ENCODE measurements at regions not wholly inside any gene's neighbourhood (a gene's known extent, or its start where the extent isn't known, plus 50 kb on each side); places are given as distances from the start of the nearest gene placed in this dataset.

- no peak for DNase-seq (ENCODE audit: extremely low spot score, unreplicated experiment)
- Mint-ChIP-seq H3K27ac (no peak overlapping the region), H3K4me1 (ENCODE audit: unreplicated experiment) (no peaks in the 10 kb centered on the region), H3K27me3 (no peaks in the 10 kb centered on the region), H3K4me3 (no peak overlapping the region), H3K36me3 (no peaks in the 10 kb centered on the region), H3K9me3 (no peaks in the 10 kb centered on the region)
- TF ChIP-seq, protein P1, sequence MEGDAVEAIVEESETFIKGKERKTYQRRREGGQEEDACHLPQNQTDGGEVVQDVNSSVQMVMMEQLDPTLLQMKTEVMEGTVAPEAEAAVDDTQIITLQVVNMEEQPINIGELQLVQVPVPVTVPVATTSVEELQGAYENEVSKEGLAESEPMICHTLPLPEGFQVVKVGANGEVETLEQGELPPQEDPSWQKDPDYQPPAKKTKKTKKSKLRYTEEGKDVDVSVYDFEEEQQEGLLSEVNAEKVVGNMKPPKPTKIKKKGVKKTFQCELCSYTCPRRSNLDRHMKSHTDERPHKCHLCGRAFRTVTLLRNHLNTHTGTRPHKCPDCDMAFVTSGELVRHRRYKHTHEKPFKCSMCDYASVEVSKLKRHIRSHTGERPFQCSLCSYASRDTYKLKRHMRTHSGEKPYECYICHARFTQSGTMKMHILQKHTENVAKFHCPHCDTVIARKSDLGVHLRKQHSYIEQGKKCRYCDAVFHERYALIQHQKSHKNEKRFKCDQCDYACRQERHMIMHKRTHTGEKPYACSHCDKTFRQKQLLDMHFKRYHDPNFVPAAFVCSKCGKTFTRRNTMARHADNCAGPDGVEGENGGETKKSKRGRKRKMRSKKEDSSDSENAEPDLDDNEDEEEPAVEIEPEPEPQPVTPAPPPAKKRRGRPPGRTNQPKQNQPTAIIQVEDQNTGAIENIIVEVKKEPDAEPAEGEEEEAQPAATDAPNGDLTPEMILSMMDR (conservative IDR thresholded peaks at IDR 0.05): no peak
Observed at GRCh38 chr1:189669846-189670245, 807.8 kb downstream of the BRINP3 start.

- no peaks in the 10 kb centered on the region for H3K9me3 Mint-ChIP-seq
- TF ChIP-seq, protein P1 (conservative IDR thresholded peaks at IDR 0.05): no peak
- H3K27ac Mint-ChIP-seq: no peak overlapping the region
- no peak for DNase-seq (ENCODE audit: extremely low spot score, unreplicated experiment)
- no peak overlapping the region for H3K4me3 Mint-ChIP-seq
- no peaks in the 10 kb centered on the region for H3K4me1 Mint-ChIP-seq (ENCODE audit: unreplicated experiment)
- H3K27me3 Mint-ChIP-seq: no peaks in the 10 kb centered on the region
- H3K36me3 Mint-ChIP-seq: no peaks in the 10 kb centered on the region
Observed at GRCh38 chr1:189673217-189673616, 804.4 kb downstream of the BRINP3 start.

DNA sequence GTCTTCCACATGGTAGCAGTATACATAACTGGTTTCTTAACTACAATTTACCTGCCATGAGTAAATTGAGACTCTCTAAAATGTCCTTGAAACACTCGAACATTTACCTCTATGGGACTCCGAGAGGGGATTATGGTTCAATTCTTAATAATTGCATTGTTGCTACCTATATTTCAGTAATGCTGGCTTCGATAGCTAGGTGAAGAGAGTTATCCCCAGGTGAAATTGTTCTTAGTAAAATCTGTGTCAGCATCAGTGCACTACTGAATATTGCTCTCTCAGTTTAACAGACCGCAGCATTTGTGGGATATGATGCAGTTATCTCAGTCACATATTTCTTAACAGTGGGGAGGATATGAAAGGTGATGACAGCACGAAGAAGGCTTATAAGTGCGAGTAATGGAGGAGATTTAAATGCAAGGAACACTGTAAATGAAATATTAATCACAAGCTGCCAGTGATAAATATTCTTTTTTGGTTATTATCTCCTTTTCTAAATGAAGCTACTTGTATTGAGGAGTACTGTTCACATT is 801.9 kb downstream of the BRINP3 start:
- H3K27me3 Mint-ChIP-seq: no peaks in the 10 kb centered on the region
- H3K36me3 Mint-ChIP-seq: no peaks in the 10 kb centered on the region
- TF ChIP-seq, protein P1 (conservative IDR thresholded peaks at IDR 0.05): no peak
- no peaks in the 10 kb centered on the region for H3K9me3 Mint-ChIP-seq
- no peak overlapping the region for H3K27ac Mint-ChIP-seq
- H3K4me1 Mint-ChIP-seq (ENCODE audit: unreplicated experiment): no peaks in the 10 kb centered on the region
- H3K4me3 Mint-ChIP-seq: no peak overlapping the region
- no peak for DNase-seq (ENCODE audit: extremely low spot score, unreplicated experiment)

DNA sequence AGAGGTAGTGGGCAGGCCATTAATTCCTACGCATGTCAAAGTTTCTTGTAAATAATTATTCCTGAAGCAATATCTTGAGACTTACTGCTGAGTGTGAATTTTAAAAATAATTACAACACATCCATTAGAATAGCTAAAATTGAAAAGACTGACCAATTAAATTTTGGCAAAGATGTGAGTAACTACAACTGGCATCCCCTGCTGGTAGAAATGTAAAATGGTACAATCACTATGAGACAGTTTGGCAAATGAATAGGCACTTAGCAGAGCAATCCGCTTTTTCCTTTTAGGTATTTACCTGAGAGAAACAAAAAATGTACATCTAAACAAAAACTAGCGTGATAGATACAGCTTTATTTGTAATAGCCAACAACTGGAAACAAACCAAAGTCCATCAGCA is 798.9 kb downstream of the BRINP3 start:
- H3K9me3 Mint-ChIP-seq: no peaks in the 10 kb centered on the region
- DNase-seq (ENCODE audit: extremely low spot score, unreplicated experiment): no peak
- H3K4me3 Mint-ChIP-seq: no peak overlapping the region
- H3K27me3 Mint-ChIP-seq: no peaks in the 10 kb centered on the region
- no peaks in the 10 kb centered on the region for H3K36me3 Mint-ChIP-seq
- TF ChIP-seq, protein P1 (conservative IDR thresholded peaks at IDR 0.05): peak; percentile 54
- H3K4me1 Mint-ChIP-seq (ENCODE audit: unreplicated experiment): peaks cover 5% of the 10 kb centered on the region
- no peak overlapping the region for H3K27ac Mint-ChIP-seq

DNA sequence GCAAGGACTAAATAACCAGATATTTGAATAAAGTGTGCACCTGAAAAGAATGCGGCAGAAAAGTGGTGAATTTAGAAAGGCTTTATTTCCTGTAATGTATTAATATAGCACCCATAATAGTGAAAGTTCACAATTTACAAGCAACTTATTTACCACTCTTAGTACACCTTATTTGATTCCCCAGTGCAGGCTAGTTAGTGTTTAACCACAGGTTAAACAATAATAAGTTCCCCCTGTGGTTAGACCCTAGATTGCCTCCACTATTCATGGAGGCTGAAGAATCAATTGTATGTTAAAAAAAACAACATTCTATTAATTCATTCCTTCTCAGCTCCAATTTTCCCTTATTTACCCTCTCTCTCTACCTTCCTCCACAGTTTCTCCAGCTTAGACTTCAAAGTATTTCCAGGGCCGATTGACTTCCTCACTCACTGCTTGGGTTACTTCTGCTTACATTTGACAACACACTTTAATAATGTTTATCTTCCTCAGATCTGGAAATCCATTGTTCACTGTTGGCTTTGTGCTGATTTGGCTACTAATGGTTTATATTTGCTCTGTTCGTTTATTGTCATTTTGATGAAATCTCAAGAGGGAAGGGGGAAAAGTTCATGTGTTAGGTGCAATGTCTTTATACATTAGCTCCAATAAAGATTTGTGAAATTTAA is 796.3 kb downstream of the BRINP3 start:
- TF ChIP-seq, protein P1 (conservative IDR thresholded peaks at IDR 0.05): peak; percentile 26
- H3K9me3 Mint-ChIP-seq: no peaks in the 10 kb centered on the region
- no peak overlapping the region for H3K27ac Mint-ChIP-seq
- no peak for DNase-seq (ENCODE audit: extremely low spot score, unreplicated experiment)
- peaks cover 5% of the 10 kb centered on the region for H3K4me1 Mint-ChIP-seq (ENCODE audit: unreplicated experiment)
- no peak overlapping the region for H3K4me3 Mint-ChIP-seq
- H3K36me3 Mint-ChIP-seq: no peaks in the 10 kb centered on the region
- no peaks in the 10 kb centered on the region for H3K27me3 Mint-ChIP-seq

All from type B pancreatic cell (in vitro differentiated cells).